Panc1 (cell line): ENCODE measurements at regions not wholly inside any gene's neighbourhood (a gene's known extent, or its start where the extent isn't known, plus 50 kb on each side); places are given as distances from the start of the nearest gene placed in this dataset.

ENCODE experiments used
- ATAC-seq: fragments of 200-7000 bp; cut with Tn5 transposase; 2 replicates; pipeline ENCODE4 v1.9.1; 2020; ENCODE audit warnings: mild to moderate bottlenecking, moderate library complexity
- BruUV-seq: library from RNA; stranded (reverse); fragments of 400-500 nt; replicated peaks from 2 replicates; lab custom pipeline; 2021; lab: Mats Ljungman, UMichigan
- CTCF ChIA-PET: fragments of 300-600 bp; sonication (Branson Sonifier 250); formaldehyde crosslinking; loops from one replicate; lab custom pipeline; 2022; ENCODE audit warnings: antibody characterized with exemption; lab: Charles Lee
- POLR2A ChIA-PET: fragments of 300-600 bp; sonication (Branson Sonifier 250); formaldehyde crosslinking; loops from one replicate; lab custom pipeline; 2022; ENCODE audit warnings: antibody characterized with exemption; lab: Charles Lee
- DNase-seq: peaks from one replicate; pipeline ENCODE4 v3.0.0-alpha.2; 2010; ENCODE audit warnings: low read depth, low spot score
- H3K27ac ChIP-seq: 2 replicates; pipeline ENCODE4 v1.5.1; 2011; ENCODE audit warnings: mild to moderate bottlenecking, low read length, inconsistent platforms
- H3K27me3 ChIP-seq: fragments of 200-500 bp; sonication (Bioruptor generic); 2 replicates; pipeline ENCODE4 v1.6.0; 2014; ENCODE audit warnings: low read length, inconsistent platforms; ENCODE audit not compliant: control insufficient read depth, insufficient read depth
- H3K36me3 ChIP-seq: fragments of 200-500 bp; sonication (Bioruptor generic); 2 replicates; pipeline ENCODE4 v1.5.1; 2014; ENCODE audit warnings: inconsistent platforms, mild to moderate bottlenecking, low read length, moderate library complexity; ENCODE audit not compliant: control insufficient read depth, insufficient read depth
- H3K4me1 ChIP-seq: 2 replicates; pipeline ENCODE4 v1.5.1; 2011; ENCODE audit warnings: inconsistent platforms, mild to moderate bottlenecking, low read length, moderate library complexity; ENCODE audit not compliant: control insufficient read depth, insufficient read depth
- H3K4me3 ChIP-seq, 2 experiments: 2 replicates each; pipeline ENCODE4 v1.5.1; 2011 to 2012; ENCODE audit warnings: low read depth in 2 of 2, low read length in 2 of 2, mild to moderate bottlenecking in 2 of 2, inconsistent platforms in 1 of 2, moderate library complexity in 1 of 2
- H3K9me3 ChIP-seq: fragments of 200-500 bp; sonication (Bioruptor generic); 2 replicates; pipeline ENCODE4 v1.5.1; 2014; ENCODE audit warnings: low read depth, mild to moderate bottlenecking, inconsistent platforms, low read length, moderate library complexity; ENCODE audit not compliant: control insufficient read depth, insufficient read depth
- CTCF ChIP-seq: fragments of 450-650 bp; IDR thresholded peaks from 2 replicates; pipeline ENCODE4 v1.5.1; 2017; ENCODE audit warnings: mild to moderate bottlenecking
- POLR2AphosphoS5 ChIP-seq: IDR thresholded peaks from 2 replicates; pipeline ENCODE4 v1.6.1; 2012; ENCODE audit warnings: mild to moderate bottlenecking, low read depth, low read length, moderate library complexity
- REST ChIP-seq, 2 experiments: IDR thresholded peaks; 2 replicates each; pipeline ENCODE4 v1.6.1; 2011 to 2012; ENCODE audit warnings: low read depth in 2 of 2, control low read depth in 1 of 2, low read length in 1 of 2, mild to moderate bottlenecking in 1 of 2, moderate library complexity in 1 of 2; ENCODE audit not compliant: insufficient read depth in 1 of 2
- SIN3A ChIP-seq: IDR thresholded peaks from 2 replicates; pipeline ENCODE4 v1.6.1; 2012; ENCODE audit warnings: low read depth, mild to moderate bottlenecking, low read length, moderate library complexity, borderline replicate concordance; ENCODE audit not compliant: insufficient read depth
- TCF7L2 ChIP-seq: IDR thresholded peaks from 2 replicates; pipeline ENCODE4 v1.6.1; 2011; ENCODE audit warnings: mild to moderate bottlenecking, low read depth, low read length, inconsistent platforms
- in situ Hi-C: cut with HindIII; loops from 2 replicates; pipeline ENCODE4 v1.10.0; 2016; ENCODE audit warnings: low sequenced_read_pairs, low pct_unique_long_range_greater_than_20kb
- intact Hi-C: fragments of 100-400 bp; cut with micrococcal nuclease; formaldehyde crosslinking; loops from one replicate; pipeline ENCODE4 v1.10.0; 2022; ENCODE audit not compliant: unreplicated experiment

GRCh38 chr6:6091608-6092002 is 84.9 kb upstream of the NRN1 start:
- no peak for DNase-seq
- TF ChIP-seq REST (IDR thresholded peaks at IDR 0.05; ENCODE audit: insufficient read depth in 1 of 2, low read depth in 2 of 2, low read length in 1 of 2) (no peak), SIN3A (no peak), CTCF (no peak), POLR2AphosphoS5 (no peak), TCF7L2 (no peak)
- ATAC-seq: no peak
- ChIA-PET POLR2A (no interaction called here), CTCF (no interaction called here)
- H3K36me3 ChIP-seq: no peaks in the 10 kb centered on the region
- intact Hi-C loops (no loop called here), in situ Hi-C loops (no loop called here)
- no TSS peak for BruUV-seq
- no peak overlapping the region for H3K4me3 ChIP-seq
- no peaks in the 10 kb centered on the region for H3K27me3 ChIP-seq
- no peaks in the 10 kb centered on the region for H3K4me1 ChIP-seq
- H3K9me3 ChIP-seq: no peaks in the 10 kb centered on the region
- H3K27ac ChIP-seq: no peak overlapping the region

GRCh38 chr6:6090861-6091607 is 84.3 kb upstream of the NRN1 start:
- in situ Hi-C loops: no loop called here
- TF ChIP-seq CTCF (no peak), REST (IDR thresholded peaks at IDR 0.05; ENCODE audit: insufficient read depth in 1 of 2, low read depth in 2 of 2, low read length in 1 of 2) (no peak), POLR2AphosphoS5 (no peak), SIN3A (no peak), TCF7L2 (no peak)
- H3K27me3 ChIP-seq: no peaks in the 10 kb centered on the region
- CTCF ChIA-PET: no interaction called here
- DNase-seq (no peak), ATAC-seq (no peak)
- H3K27ac ChIP-seq: no peak overlapping the region
- no peaks in the 10 kb centered on the region for H3K9me3 ChIP-seq
- intact Hi-C loops: no loop called here
- no peaks in the 10 kb centered on the region for H3K4me1 ChIP-seq
- no peak overlapping the region for H3K4me3 ChIP-seq
- H3K36me3 ChIP-seq: no peaks in the 10 kb centered on the region
- no TSS peak for BruUV-seq
- POLR2A ChIA-PET: no interaction called here
